GM19351 (cell line): ENCODE measurements at regions not wholly inside any gene's neighbourhood (a gene's known extent, or its start where the extent isn't known, plus 50 kb on each side); places are given as distances from the start of the nearest gene placed in this dataset.

Experiments used
- ATAC-seq: cut with Tn5 transposase; IDR thresholded peaks from one replicate; pipeline ENCODE4 v1.9.1; 2021; ENCODE audit warnings: mild to moderate bottlenecking, moderate library complexity; ENCODE audit not compliant: unreplicated experiment

GRCh38 chr15:59953392-59953883 is 50.7 kb upstream of the FOXB1 start:
- no peak for ATAC-seq

- no peak for ATAC-seq
These were observed 51.2 kb upstream of the FOXB1 start for GRCh38 chr15:59952960-59953359.

GRCh38 chr15:59950603-59951388 is 53.3 kb upstream of the FOXB1 start:
- no peak for ATAC-seq

- no peak for ATAC-seq
These were observed 55.0 kb upstream of the FOXB1 start for GRCh38 chr15:59948924-59949613.

GRCh38 chr15:59946084-59946483 is 58.0 kb upstream of the FOXB1 start:
- no peak for ATAC-seq

- no peak for ATAC-seq
These were observed 59.1 kb upstream of the FOXB1 start for GRCh38 chr15:59945036-59945435.

GRCh38 chr15:59941612-59942011 is 62.5 kb upstream of the FOXB1 start:
- ATAC-seq: no peak

GRCh38 chr15:59940928-59941327 is 63.2 kb upstream of the FOXB1 start:
- no peak for ATAC-seq

- ATAC-seq: no peak
These were observed 63.7 kb upstream of the FOXB1 start for GRCh38 chr15:59940456-59940855.

- no peak for ATAC-seq
These were observed 67.4 kb upstream of the FOXB1 start for GRCh38 chr15:59936741-59937140.

GRCh38 chr15:59933607-59934006 is 70.5 kb upstream of the FOXB1 start:
- no peak for ATAC-seq

- ATAC-seq: no peak
These were observed 72.4 kb upstream of the FOXB1 start for GRCh38 chr15:59931646-59932261.

GRCh38 chr15:59924812-59925522 is 79.1 kb upstream of the FOXB1 start:
- no peak for ATAC-seq

- no peak for ATAC-seq
These were observed 80.0 kb upstream of the FOXB1 start for GRCh38 chr15:59924096-59924495.

GRCh38 chr15:59923508-59923907 is 80.6 kb upstream of the FOXB1 start:
- ATAC-seq: no peak

- ATAC-seq: peak; percentile 93
These were observed 84.8 kb upstream of the FOXB1 start for GRCh38 chr15:59918994-59919951.

GRCh38 chr15:59917504-59918157 is 86.5 kb upstream of the FOXB1 start:
- peak; percentile 68 for ATAC-seq

GRCh38 chr15:59906046-59906445 is 98.1 kb upstream of the FOXB1 start:
- no peak for ATAC-seq

GRCh38 chr15:59905176-59905575 is 98.9 kb upstream of the FOXB1 start:
- ATAC-seq: no peak
